ENCODE measurements at regions not wholly inside any gene's neighbourhood (a gene's known extent, or its start where the extent isn't known, plus 50 kb on each side); places are given as distances from the start of the nearest gene placed in this dataset.
"Not testable (repeated sequence)": the region's sequence is repeated elsewhere in the genome, so short reads cannot be mapped to it uniquely, and the experiment has no call there.

DNA sequence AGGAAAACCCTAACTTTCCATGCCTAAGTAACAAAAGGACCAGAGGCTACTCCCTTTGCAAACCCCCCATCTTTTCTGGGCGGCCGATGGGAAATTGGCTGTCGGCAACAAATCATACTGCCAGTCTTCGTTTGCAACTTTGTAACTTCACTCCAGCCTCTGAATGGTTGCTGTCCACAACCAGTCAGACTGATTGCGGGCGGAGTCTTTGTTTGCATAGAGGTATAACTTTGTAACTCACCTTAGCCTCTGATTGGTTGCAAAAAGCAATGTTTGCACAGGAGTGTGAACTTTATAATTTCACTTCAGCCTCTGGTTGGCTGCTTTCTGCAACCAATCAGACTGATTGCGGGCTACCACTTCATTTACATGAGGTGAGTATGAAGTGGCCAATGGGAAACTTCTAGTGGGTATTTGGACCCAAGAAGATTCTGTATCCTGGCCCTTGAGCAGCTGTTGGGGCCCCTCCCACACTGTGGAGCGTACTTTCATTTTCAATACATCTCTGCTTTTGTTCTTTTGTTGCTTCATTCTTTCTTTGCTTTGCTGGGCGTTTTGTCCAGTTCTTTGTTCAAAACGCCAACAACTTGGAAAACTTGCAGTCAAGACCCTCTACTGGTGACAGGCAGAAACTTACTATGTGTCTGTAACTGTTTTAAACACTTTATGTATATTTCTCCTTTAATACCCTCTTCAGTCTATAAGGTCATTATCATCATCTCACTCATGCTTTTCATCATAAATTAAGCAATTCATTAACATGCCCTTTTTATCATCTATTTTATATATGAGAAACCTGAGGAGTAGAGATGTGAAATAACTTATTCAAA, 55.8 kb upstream of the PPP1R12A start:
- H3K27me3 ChIP-seq (replicated peaks in 1 of 2; ENCODE audit: control insufficient read depth in 2 of 2, insufficient read depth in 2 of 2, low read length in 1 of 2); H4K20me1 ChIP-seq (ENCODE audit: control insufficient read depth, insufficient read depth); DNase-seq (ENCODE audit: low read depth, low spot score); H3K79me2 ChIP-seq (ENCODE audit: control insufficient read depth, insufficient read depth, low read length); intact Hi-C loops (cut with micrococcal nuclease; ENCODE audit: unreplicated experiment); FAIRE-seq; H3K4me1 ChIP-seq (ENCODE audit: control insufficient read depth, insufficient read depth, low read length); H3K36me3 ChIP-seq (ENCODE audit: control insufficient read depth in 2 of 2, insufficient read depth in 2 of 2, low read length in 1 of 2); H3K27ac ChIP-seq (ENCODE audit: control insufficient read depth, insufficient read depth); H3K4me3 ChIP-seq; H2AFZ ChIP-seq (ENCODE audit: control insufficient read depth, low read depth, low read length); H3K9ac ChIP-seq (ENCODE audit: control insufficient read depth, insufficient read depth, low read length); H3K4me2 ChIP-seq (ENCODE audit: control insufficient read depth, insufficient read depth); ATAC-seq; H3K9me3 ChIP-seq (replicated peaks; ENCODE audit: control insufficient read depth, insufficient read depth, low read length); BruUV-seq (replicated peaks); POLR2A ChIA-PET; in situ Hi-C loops (cut with MboI); RAD21 ChIA-PET (ENCODE audit: unreplicated experiment): not testable (repeated sequence)
- 64% methylated on average over 10 of the region's 10 CpGs for WGBS (ENCODE audit: insufficient coverage, insufficient replicate concordance, low lambda C conversion rate, missing lambda C conversion rate)
- CTCF ChIA-PET: interaction anchor here (1.4 to 2.2 kb wide), 2 partner anchors 8 to 196 kb away, joined by 4 to 5 read pairs; no protein-coding TSS in a partner anchor
- SMC1A ChIA-PET (ENCODE audit: uncharacterized antibody, unreplicated experiment): interaction anchor here (1.1 kb wide), 1 partner anchor 127 kb away, joined by 3 read pairs; no protein-coding TSS in a partner anchor

GRCh38 chr12:79988368-79988767, 53.5 kb upstream of the PPP1R12A start:
- ChIA-PET SMC1A (ENCODE audit: uncharacterized antibody, unreplicated experiment) (no interaction called here), CTCF (interaction anchor here (0.6 kb wide), 1 partner anchor 208 kb away, joined by 3 read pairs; no protein-coding TSS in a partner anchor), POLR2A (no interaction called here), RAD21 (ENCODE audit: unreplicated experiment) (no interaction called here)
- H3K4me3 ChIP-seq: no peak overlapping the region
- H2AFZ ChIP-seq (ENCODE audit: control insufficient read depth, low read depth, low read length): no peak overlapping the region
- no peaks in the 10 kb centered on the region for H3K36me3 ChIP-seq (ENCODE audit: control insufficient read depth in 2 of 2, insufficient read depth in 2 of 2, low read length in 1 of 2)
- H4K20me1 ChIP-seq (ENCODE audit: control insufficient read depth, insufficient read depth): no peaks in the 10 kb centered on the region
- in situ Hi-C loops (cut with MboI): no loop called here
- H3K9ac ChIP-seq (ENCODE audit: control insufficient read depth, insufficient read depth, low read length): no peak overlapping the region
- H3K9me3 ChIP-seq (replicated peaks; ENCODE audit: control insufficient read depth, insufficient read depth, low read length): no peaks in the 10 kb centered on the region
- no peaks in the 10 kb centered on the region for H3K27me3 ChIP-seq (replicated peaks in 1 of 2; ENCODE audit: control insufficient read depth in 2 of 2, insufficient read depth in 2 of 2, low read length in 1 of 2)
- H3K79me2 ChIP-seq (ENCODE audit: control insufficient read depth, insufficient read depth, low read length): no peaks in the 10 kb centered on the region
- DNase-seq (ENCODE audit: low read depth, low spot score): no peak
- no peak for ATAC-seq
- TF ChIP-seq GATAD2B (conservative IDR thresholded peaks at IDR 0.05; ENCODE audit: low read depth) (no peak), HDAC2 (IDR thresholded peaks at IDR 0.05) (no peak), ZBED1 (IDR thresholded peaks at IDR 0.05; ENCODE audit: borderline replicate concordance) (no peak), NBN (IDR thresholded peaks at IDR 0.05) (no peak), JUNB (IDR thresholded peaks at IDR 0.05) (no peak), RAD21 (IDR thresholded peaks at IDR 0.05; ENCODE audit: insufficient read depth, low read depth, low read length) (no peak), SREBF1 (IDR thresholded peaks at IDR 0.05; ENCODE audit: low read length) (no peak), NFYA (IDR thresholded peaks at IDR 0.05; ENCODE audit: borderline replicate concordance, low read depth, low read length) (no peak)
- TF ChIP-seq, protein P1, sequence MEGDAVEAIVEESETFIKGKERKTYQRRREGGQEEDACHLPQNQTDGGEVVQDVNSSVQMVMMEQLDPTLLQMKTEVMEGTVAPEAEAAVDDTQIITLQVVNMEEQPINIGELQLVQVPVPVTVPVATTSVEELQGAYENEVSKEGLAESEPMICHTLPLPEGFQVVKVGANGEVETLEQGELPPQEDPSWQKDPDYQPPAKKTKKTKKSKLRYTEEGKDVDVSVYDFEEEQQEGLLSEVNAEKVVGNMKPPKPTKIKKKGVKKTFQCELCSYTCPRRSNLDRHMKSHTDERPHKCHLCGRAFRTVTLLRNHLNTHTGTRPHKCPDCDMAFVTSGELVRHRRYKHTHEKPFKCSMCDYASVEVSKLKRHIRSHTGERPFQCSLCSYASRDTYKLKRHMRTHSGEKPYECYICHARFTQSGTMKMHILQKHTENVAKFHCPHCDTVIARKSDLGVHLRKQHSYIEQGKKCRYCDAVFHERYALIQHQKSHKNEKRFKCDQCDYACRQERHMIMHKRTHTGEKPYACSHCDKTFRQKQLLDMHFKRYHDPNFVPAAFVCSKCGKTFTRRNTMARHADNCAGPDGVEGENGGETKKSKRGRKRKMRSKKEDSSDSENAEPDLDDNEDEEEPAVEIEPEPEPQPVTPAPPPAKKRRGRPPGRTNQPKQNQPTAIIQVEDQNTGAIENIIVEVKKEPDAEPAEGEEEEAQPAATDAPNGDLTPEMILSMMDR (IDR thresholded peaks at IDR 0.05 in 2 of 3, conservative IDR thresholded peaks at IDR 0.05 in 1 of 3; ENCODE audit: control insufficient read depth in 2 of 3, extremely low read depth in 1 of 3, insufficient read depth in 1 of 3, low read depth in 3 of 3, low read length in 3 of 3): no peak
- FAIRE-seq: no peak
- intact Hi-C loops (cut with micrococcal nuclease; ENCODE audit: unreplicated experiment): no loop called here
- no peaks in the 10 kb centered on the region for H3K4me1 ChIP-seq (ENCODE audit: control insufficient read depth, insufficient read depth, low read length)
- BruUV-seq (replicated peaks): no TSS peak
- H3K27ac ChIP-seq (ENCODE audit: control insufficient read depth, insufficient read depth): no peak overlapping the region
- no peak overlapping the region for H3K4me2 ChIP-seq (ENCODE audit: control insufficient read depth, insufficient read depth)

Data from GM12878 (cell line).